K562 (cell line): ENCODE measurements at regions not wholly inside any gene's neighbourhood (a gene's known extent, or its start where the extent isn't known, plus 50 kb on each side); places are given as distances from the start of the nearest gene placed in this dataset.

ENCODE experiments used
- ADNP ChIP-seq: fragments of 200-800 bp; sonication (Bioruptor generic); IDR thresholded peaks from 2 replicates; pipeline ENCODE4 v1.6.1; 2016; ENCODE audit warnings: missing genetic modification characterization, missing compliant biosample characterization
- CBX3 ChIP-seq, 2 experiments: IDR thresholded peaks; 1 replicate in 1 of 2; 2 replicates in 1 of 2; pipeline ENCODE4 v1.6.1; 2012; ENCODE audit warnings: inconsistent platforms in 2 of 2, low read length in 2 of 2, borderline replicate concordance in 1 of 2, control low read depth in 1 of 2
- CEBPB ChIP-seq: fragments of 450-650 bp; IDR thresholded peaks from 2 replicates; pipeline ENCODE4 v1.6.1; 2016; ENCODE audit warnings: missing genetic modification characterization, missing compliant biosample characterization
- EP300 ChIP-seq: IDR thresholded peaks from 2 replicates; pipeline ENCODE4 v1.6.1; 2012; ENCODE audit warnings: low read length, improper control_type of control experiment
- ESRRA ChIP-seq: fragments of 450-650 bp; IDR thresholded peaks from 2 replicates; pipeline ENCODE4 v1.6.1; 2014; ENCODE audit warnings: low read depth, mild to moderate bottlenecking, moderate library complexity, borderline replicate concordance
- MEF2D ChIP-seq: conservative IDR thresholded peaks from 2 replicates; pipeline ENCODE4 v1.6.1; 2016; ENCODE audit warnings: low read depth, missing genetic modification characterization, missing compliant biosample characterization
- NFRKB ChIP-seq: fragments of 450-650 bp; IDR thresholded peaks from 2 replicates; pipeline ENCODE4 v1.6.1; 2016; ENCODE audit warnings: low read depth
- PTBP1 ChIP-seq: fragments of 200-400 bp; formaldehyde crosslinking; IDR thresholded peaks from 2 replicates; pipeline ENCODE4 v1.6.1; 2017; ENCODE audit warnings: low read depth, low read length
- ZNF274 ChIP-seq: IDR thresholded peaks from 2 replicates; pipeline ENCODE4 v1.6.1; 2011; ENCODE audit warnings: low read depth, mild to moderate bottlenecking, low read length, moderate library complexity, borderline replicate concordance
- ZNF3 ChIP-seq: fragments of 250-450 bp; sonication (Bioruptor Pico); IDR thresholded peaks from 2 replicates; pipeline ENCODE4 v1.5.0; 2021; ENCODE audit warnings: mild to moderate bottlenecking, moderate library complexity
- ZNF785 ChIP-seq: fragments of 250-450 bp; sonication (Bioruptor Pico); IDR thresholded peaks from 2 replicates; pipeline ENCODE4 v1.4.0; 2020; ENCODE audit warnings: mild to moderate bottlenecking
- TF ChIP-seq, protein P1 (sequence below): fragments of 450-650 bp; IDR thresholded peaks from 2 replicates; pipeline ENCODE4 v1.6.1; 2018; ENCODE audit not compliant: partially characterized antibody
- TF ChIP-seq, protein P2 (sequence below), 3 experiments: IDR thresholded peaks in 2 of 3; conservative IDR thresholded peaks in 1 of 3; 2 replicates each; pipeline ENCODE4 v1.5.1; 2011 to 2012; ENCODE audit warnings: low read length in 3 of 3, mild to moderate bottlenecking in 3 of 3, control low read depth in 2 of 3, improper control_type of control experiment in 1 of 3, inconsistent platforms in 1 of 3, low read depth in 1 of 3, mixed read lengths in 1 of 3, moderate library complexity in 1 of 3; ENCODE audit not compliant: insufficient read depth in 2 of 3
- TF ChIP-seq, protein P3 (sequence below): fragments of 450-650 bp; IDR thresholded peaks from 2 replicates; pipeline ENCODE4 v1.6.1; 2018; ENCODE audit warnings: mild to moderate bottlenecking, low read depth; ENCODE audit not compliant: partially characterized antibody

DNA sequence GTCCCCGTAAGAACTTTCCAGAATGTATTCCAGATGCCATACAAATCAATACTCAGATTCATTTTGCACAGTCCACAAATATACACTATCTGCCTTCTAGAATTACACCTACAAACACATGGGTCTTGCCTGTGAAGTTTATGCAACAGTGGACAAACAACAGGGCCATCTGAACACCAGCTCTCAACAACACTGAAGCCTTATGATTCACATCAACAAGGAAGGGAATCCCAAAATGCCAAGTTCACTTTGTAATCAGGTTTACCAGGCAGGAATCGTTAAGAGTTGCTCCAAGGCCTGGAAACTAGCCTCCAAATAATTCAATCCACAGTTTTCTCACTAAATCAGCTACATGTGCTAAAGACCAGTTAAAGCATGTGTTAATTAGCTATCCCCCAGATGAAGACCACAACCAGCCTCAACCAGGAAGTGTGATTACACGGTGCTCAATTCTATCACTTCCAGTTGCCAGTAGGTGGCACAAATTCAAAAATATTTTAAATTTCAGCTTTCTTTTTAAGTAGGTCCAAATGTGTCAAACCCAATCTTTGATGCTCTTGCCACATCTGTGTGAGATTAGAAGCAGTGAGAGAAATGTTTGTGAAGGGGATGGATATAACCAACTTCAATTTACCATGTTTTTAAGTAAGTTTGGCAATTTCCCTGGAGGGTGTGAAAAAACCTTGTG is 139.1 kb upstream of the BDNF start:
- TF ChIP-seq EP300 (no peak), MEF2D (tag) (no peak), PTBP1 (no peak), ADNP (tag) (no peak), NFRKB (no peak), ZNF785 (CRISPR knock-in tag) (no peak), ZNF274 (no peak), ESRRA (no peak), CEBPB (tag) (no peak), CBX3 (IDR thresholded peaks at IDR 0.05; ENCODE audit: borderline replicate concordance in 1 of 2, low read length in 2 of 2) (no peak), ZNF3 (CRISPR knock-in tag) (no peak)
- TF ChIP-seq, protein P1, sequence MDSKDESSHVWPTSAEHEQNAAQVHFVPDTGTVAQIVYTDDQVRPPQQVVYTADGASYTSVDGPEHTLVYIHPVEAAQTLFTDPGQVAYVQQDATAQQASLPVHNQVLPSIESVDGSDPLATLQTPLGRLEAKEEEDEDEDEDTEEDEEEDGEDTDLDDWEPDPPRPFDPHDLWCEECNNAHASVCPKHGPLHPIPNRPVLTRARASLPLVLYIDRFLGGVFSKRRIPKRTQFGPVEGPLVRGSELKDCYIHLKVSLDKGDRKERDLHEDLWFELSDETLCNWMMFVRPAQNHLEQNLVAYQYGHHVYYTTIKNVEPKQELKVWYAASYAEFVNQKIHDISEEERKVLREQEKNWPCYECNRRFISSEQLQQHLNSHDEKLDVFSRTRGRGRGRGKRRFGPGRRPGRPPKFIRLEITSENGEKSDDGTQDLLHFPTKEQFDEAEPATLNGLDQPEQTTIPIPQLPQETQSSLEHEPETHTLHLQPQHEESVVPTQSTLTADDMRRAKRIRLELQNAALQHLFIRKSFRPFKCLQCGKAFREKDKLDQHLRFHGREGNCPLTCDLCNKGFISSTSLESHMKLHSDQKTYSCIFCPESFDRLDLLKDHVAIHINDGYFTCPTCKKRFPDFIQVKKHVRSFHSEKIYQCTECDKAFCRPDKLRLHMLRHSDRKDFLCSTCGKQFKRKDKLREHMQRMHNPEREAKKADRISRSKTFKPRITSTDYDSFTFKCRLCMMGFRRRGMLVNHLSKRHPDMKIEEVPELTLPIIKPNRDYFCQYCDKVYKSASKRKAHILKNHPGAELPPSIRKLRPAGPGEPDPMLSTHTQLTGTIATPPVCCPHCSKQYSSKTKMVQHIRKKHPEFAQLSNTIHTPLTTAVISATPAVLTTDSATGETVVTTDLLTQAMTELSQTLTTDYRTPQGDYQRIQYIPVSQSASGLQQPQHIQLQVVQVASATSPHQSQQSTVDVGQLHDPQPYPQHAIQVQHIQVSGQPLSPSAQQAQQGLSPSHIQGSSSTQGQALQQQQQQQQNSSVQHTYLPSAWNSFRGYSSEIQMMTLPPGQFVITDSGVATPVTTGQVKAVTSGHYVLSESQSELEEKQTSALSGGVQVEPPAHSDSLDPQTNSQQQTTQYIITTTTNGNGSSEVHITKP = no peak
- TF ChIP-seq, protein P2, sequence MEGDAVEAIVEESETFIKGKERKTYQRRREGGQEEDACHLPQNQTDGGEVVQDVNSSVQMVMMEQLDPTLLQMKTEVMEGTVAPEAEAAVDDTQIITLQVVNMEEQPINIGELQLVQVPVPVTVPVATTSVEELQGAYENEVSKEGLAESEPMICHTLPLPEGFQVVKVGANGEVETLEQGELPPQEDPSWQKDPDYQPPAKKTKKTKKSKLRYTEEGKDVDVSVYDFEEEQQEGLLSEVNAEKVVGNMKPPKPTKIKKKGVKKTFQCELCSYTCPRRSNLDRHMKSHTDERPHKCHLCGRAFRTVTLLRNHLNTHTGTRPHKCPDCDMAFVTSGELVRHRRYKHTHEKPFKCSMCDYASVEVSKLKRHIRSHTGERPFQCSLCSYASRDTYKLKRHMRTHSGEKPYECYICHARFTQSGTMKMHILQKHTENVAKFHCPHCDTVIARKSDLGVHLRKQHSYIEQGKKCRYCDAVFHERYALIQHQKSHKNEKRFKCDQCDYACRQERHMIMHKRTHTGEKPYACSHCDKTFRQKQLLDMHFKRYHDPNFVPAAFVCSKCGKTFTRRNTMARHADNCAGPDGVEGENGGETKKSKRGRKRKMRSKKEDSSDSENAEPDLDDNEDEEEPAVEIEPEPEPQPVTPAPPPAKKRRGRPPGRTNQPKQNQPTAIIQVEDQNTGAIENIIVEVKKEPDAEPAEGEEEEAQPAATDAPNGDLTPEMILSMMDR (IDR thresholded peaks at IDR 0.05 in 2 of 3, conservative IDR thresholded peaks at IDR 0.05 in 1 of 3; ENCODE audit: insufficient read depth in 2 of 3, low read depth in 1 of 3, low read length in 3 of 3) = no peak
- TF ChIP-seq, protein P3, sequence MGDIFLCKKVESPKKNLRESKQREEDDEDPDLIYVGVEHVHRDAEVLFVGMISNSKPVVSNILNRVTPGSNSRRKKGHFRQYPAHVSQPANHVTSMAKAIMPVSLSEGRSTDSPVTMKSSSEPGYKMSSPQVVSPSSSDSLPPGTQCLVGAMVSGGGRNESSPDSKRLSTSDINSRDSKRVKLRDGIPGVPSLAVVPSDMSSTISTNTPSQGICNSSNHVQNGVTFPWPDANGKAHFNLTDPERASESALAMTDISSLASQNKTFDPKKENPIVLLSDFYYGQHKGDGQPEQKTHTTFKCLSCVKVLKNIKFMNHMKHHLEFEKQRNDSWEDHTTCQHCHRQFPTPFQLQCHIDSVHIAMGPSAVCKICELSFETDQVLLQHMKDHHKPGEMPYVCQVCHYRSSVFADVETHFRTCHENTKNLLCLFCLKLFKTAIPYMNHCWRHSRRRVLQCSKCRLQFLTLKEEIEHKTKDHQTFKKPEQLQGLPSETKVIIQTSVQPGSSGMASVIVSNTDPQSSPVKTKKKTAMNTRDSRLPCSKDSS = no peak
